ENCODE measurements at regions not wholly inside any gene's neighbourhood (a gene's known extent, or its start where the extent isn't known, plus 50 kb on each side); places are given as distances from the start of the nearest gene placed in this dataset.

- TF ChIP-seq, protein P1, sequence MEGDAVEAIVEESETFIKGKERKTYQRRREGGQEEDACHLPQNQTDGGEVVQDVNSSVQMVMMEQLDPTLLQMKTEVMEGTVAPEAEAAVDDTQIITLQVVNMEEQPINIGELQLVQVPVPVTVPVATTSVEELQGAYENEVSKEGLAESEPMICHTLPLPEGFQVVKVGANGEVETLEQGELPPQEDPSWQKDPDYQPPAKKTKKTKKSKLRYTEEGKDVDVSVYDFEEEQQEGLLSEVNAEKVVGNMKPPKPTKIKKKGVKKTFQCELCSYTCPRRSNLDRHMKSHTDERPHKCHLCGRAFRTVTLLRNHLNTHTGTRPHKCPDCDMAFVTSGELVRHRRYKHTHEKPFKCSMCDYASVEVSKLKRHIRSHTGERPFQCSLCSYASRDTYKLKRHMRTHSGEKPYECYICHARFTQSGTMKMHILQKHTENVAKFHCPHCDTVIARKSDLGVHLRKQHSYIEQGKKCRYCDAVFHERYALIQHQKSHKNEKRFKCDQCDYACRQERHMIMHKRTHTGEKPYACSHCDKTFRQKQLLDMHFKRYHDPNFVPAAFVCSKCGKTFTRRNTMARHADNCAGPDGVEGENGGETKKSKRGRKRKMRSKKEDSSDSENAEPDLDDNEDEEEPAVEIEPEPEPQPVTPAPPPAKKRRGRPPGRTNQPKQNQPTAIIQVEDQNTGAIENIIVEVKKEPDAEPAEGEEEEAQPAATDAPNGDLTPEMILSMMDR (IDR thresholded peaks at IDR 0.05; ENCODE audit: low read depth, low read length) = no peak
- no peak for TF ChIP-seq EZH2phosphoT487 (IDR thresholded peaks at IDR 0.05; ENCODE audit: low read depth)
Observed at GRCh38 chr13:70884196-70884595, 775.9 kb upstream of the KLHL1 start.

All from OCI-LY3 (cell line).